Activated CD4-positive, alpha-beta T cell treated with anti-CD3 and anti-CD28 coated beads, Interleukin-2, Interleukin-4, amounts not matched to agents 100 ng/mL and 50 ng/mL, durations not matched to agents 16 hours and 8 hours (primary cell): ENCODE measurements at regions not wholly inside any gene's neighbourhood (a gene's known extent, or its start where the extent isn't known, plus 50 kb on each side); places are given as distances from the start of the nearest gene placed in this dataset.
"Not testable (repeated sequence)": the region's sequence is repeated elsewhere in the genome, so short reads cannot be mapped to it uniquely, and the experiment has no call there.

Experiments used
- DNase-seq: peaks from one replicate; pipeline ENCODE4 v3.0.0-alpha.2; 2020; ENCODE audit warnings: low spot score

DNA sequence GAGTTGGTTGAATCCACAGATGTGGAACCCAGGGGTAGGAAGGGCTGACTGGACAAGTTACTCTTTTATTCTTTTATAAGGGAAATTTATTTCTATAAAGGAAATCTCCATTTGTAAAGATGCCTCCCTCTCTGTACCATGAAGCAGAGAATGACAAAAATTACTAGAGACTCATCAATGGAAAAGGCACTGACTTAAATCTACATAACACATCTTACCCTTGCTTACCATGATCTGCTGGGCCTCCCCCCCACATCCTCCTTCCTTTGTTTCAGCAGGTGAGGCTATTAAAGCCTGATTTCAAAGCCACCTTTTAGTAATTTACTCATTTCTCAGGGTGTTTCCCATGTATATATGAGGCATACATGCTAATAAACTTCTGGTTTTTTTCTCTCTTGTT, 130.2 kb upstream of the HDDC2 start:
- DNase-seq, result no peak

DNA sequence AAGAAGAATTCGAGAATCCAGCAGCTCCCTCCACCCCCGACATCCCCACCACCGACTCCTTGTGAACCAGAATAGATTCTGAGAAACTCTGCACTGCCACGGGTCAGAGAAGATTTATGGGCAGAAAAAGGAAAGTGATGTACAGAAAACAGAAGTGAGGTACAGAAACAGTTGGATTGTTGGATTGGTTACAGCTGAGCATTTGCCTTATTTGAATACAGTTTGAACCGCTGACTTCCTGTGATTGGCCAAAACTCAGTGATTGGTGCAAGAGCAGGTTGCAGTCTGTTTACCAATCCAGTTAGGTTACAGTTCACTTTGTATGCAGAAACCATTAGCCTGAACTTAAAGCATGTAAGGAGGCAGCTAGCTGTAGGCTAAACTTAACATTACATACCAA, 131.2 kb upstream of the HDDC2 start:
- DNase-seq, result no peak

DNA sequence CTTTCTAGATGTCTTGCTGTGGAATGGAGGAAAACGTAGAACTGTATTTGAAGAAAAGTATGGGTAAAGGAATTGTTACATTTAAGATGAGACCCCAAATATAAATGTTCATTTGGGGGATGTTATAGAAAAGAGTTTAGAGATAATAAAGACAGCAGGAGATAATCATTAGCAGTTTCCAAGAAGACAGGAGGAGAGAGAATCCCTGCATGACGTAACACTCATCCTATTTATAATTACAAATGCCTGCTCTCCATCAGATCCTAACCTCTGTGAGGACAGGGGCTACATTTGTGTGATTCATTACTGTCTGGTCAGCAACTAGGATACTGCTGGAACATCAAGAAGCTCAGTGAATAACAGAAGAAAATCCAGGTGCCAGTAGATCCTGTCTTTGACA, 133.0 kb upstream of the HDDC2 start:
- no peak for DNase-seq

DNA sequence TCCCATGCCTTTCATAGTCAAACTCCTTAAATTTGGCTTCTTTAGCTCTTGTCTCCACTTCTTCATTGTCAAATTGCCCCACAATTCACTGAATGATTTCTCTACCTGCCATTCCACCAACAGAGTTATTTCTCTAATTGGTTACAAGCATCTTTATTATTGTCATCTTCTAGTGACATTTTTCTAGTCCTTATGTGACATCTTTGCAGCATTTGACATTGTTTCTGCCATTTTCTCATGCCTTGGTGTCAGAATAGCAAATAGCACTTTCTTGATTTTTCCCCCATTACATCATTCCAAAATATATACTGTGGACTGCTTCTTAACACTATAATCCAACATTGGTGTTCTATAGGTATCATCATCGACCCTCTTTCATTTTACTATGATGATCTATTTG, 137.7 kb upstream of the HDDC2 start:
- no peak for DNase-seq

DNA sequence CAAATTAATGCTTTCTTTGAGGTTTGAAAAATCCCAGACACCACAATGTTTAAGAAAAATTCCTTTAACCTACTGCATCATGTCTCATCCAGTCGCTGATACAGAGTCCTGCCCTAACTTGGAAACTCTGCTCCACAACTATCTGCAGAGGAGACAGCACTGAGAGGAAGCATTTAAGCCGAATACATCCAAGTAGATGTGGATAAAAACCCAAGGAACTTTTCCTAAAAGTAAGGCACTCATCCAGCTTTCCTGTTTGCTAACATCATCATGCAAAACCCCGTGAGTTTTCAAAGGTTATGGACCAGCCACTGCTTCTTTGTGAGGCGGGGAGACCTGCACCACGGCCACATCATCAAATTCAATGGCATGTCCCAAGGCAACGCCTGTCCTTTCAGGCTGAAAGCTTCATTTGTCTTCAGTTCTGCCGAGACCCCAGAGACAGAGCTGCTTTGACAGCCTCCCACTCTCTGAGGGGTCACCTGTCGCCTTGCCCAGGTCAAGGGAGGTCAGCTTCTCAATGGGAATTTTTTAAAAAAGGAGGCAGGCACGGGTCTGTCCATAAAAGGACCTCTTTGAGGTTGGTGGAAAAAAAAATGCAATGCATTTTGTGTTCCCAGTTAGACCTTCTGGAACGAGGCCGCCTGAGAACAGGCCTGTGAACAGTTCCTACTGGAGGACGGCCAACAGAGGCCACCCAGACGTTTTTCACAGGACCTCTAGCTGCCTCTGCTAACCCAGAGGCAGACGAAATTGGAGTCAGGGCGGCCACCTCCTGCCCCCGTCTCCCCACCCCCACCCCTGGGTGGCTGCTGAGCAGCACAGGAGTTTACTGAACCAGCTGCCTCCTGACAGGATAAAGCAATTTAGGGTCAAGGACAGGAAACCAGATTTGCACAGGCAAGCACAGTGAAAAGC, 142.5 kb upstream of the HDDC2 start:
- DNase-seq, result no peak

DNA sequence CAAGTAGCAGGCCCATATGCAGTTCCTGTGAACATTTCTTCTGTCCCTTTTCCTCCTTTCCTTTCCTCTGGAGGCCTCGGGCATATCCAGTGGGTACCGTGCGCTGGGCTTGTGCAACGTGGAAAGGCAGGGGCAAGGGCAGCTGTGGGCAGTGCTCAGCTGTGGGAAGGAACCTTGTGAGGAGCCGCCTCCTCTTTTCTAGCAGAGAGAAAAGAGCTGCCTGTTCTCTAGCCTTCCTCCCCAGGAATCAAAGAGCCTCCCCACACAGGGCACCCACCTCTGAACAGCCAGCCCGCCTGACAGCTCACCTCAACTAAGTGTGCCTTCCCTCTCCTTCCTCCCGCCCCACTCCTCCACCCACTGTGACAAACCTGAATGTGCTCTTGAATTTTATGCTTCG, 143.3 kb upstream of the HDDC2 start:
- DNase-seq, result no peak

DNA sequence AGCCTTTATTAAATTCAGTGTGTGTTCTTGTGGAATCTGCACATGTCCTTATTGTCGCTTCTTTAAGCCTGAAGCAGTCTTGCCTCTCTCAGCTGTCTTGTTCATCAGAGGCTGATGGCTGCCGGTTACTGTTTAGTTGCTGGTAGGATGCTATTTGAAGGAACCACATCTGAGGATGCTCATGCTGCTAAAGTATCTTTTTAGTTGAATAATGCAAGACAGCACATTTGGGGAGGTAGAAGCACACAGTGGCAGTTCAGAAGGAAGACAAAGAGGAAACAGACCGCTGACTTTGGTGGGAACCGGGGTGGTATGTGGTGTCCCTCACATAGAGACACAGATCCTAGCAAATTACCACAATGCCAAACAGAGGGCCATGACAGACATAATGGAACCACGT, 144.2 kb upstream of the HDDC2 start:
- no peak for DNase-seq

DNA sequence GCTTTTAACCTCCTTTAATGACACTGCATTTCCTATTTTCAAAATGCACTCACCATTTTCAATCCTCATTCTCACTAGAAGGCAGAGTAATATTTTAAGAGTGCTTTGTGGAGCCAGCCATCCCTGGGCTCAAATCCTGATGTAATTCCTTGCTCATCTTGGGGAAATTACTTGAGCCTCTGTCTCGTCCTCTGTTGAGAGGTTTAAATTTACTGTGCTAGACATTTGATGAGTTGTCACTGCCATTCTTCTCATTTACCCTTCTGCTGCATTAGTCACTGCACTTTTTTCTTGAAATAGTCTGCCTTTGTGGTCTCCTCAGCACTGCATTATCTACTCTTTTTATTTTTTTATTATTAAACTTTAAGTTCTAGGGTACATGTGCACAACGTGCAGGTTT, 150.0 kb upstream of the HDDC2 start:
- DNase-seq, result no peak

DNA sequence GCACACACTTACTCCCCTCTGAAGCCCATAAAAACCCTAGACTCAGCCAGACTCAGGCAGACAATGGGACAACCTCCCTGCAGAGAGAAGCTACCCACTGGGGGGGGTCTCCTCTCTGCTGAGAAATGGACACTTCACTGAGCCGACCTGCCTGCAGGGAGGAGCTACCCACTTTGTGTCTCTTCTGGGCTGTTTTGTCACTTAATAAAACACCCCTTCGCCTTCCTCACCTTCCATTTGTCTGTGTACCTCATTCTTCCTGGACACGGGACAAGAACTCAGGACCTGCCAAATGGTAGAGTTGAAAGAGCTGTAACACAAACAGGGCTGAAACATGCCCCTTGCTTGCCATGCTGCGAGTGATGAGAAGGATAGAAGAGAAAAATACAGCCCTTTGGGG, 151.7 kb upstream of the HDDC2 start:
- no peak for DNase-seq

DNA sequence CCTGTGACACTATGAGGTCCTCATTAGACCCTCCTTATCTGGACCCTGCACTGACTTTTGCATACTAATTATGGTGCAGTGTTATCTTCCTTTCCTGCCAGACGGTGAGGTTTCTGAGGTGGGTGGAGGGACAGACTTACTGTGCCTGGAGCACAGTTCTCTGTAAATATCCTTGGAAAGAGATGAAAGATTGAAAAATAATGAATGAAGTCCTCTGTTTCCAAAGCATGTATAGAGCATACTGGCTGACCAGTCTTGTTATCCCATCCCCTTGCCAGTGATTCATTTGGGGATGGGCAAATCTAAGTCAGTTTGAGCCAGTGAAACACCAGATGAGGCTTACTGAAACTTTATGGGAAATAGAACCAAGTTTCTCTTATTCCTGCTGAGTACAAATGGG, 152.6 kb upstream of the HDDC2 start:
- DNase-seq, result no peak

DNA sequence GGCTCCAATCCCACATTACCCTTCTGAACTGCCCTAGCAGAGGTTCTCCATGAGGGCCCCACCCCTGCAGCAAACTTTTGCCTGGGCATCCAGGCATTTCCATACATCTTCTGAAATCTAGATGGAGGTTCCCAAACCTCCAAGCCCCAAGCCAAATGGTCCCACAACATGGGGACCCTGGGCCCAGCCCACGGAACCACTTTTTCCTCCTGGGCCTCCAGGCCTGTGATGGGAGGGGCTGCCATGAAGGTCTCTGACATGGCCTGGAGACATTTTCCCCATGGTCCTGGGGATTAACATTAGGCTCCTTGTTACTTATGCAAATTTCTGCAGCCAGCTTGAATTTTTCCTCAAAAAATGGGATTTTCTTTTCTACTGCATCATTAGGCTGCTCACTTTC, 156.7 kb upstream of the HDDC2 start:
- not testable (repeated sequence) for DNase-seq

DNA sequence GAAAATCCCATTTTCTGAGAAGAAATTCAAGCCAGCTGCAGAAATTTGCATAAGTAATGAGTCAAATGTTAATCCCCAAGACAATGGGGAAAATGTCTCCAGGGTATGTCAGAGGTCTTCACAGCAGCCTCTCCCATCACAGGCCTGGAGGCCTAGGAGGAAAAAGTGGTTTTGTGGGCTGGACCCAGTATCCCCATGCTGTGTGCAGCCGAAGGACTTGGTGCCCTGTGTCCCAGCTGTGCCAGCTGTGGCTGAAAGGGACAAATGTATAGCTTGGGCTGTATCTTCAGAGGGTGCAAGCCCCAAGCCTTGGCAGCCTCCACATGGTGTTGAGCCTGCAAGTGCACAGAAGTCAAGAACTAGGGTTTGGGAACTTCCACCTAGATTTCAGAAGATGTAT, 163.6 kb upstream of the HDDC2 start:
- DNase-seq, result not testable (repeated sequence)

DNA sequence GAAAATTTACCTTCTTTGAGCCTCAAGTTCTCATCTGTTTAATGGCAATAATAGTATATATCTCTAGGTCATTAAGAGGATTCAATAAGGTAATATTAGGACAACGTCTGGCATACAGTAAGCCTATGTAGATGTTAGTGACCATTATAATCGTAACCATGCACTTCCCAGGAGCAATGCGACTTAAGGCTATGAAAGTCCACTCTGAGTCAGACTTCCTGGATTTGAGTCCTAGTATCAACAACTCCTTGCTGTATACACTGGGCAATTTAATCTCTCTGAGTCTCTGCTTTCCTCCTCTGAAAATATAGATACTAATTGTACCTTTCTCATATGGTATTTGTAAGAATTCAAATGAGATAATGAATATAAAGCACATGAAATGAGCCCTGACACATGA, 168.1 kb upstream of the HDDC2 start:
- no peak for DNase-seq

DNA sequence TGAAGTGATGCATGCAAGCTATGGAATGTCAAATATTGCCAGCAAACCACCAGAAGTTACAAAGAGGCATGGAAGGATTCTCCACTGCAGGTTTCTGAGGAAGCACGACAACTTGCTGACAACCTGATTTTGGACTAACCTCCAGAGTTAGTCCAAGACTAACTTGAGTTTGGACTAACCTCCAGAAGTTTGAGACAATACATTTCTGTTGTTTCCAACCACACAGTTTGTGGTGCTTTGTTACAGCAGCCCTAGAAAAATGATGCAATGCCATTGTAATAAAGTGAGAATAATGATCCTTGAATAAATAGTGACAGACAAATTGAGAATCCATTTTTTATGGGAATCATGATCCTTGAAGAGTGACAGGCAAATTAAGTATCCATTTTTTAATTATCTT, 169.9 kb upstream of the HDDC2 start:
- DNase-seq, result no peak

DNA sequence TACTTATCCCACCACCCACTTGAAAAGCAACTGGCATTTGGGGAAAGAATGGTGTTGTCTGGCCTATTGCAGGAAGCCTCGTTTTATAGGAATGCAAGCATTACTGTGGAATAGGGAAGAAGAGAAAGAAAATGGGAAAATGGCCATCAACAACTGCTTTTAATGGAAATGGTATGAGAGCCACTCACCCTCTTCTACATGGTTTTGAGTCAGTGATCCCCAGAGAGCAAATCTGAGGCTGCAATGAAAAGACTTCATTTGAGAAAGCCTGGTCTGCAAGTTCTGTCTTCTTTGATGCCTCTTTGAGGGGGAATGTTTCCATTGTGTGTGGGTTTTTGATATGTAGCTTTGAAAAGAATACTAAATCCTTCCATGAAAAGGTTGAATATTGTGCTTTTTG, 172.3 kb upstream of the HDDC2 start:
- no peak for DNase-seq

DNA sequence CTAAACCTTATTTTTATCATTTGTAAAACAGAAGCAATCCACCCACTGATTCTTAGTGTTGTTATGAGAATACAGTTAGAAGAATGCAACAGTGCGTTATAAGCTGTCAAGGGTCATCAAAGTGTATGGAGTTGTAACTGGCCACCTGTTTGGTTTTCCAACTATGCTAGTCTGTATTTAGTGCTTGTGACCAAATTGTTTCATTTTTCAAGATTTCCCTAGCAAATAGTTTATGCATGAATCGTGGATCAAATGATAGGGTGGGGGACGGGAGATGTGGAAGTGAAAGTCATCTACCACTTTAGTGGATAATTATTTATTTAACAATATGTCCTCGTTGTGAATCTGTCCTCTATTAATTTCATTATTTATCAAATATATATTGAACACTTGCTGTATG, 175.4 kb upstream of the HDDC2 start:
- no peak for DNase-seq

DNA sequence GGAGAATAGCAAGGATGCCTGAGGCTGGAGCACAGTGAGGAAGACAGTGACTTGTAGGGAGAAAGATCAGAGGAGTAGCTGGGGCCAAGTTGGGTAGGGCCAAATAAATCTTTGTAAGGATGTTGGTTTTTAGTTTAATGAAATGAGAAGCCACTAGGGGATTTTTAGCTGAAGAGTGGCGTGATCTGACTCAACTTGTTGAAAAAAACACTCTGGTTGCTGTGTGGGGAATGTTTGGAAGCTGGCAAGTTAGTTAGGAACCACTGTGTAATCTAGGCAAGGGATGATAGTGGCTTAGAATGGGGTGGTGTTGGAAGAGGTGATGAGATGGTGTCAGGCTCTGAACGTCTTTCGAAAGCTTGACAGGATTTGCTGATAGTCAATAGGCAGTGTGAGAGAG, 176.1 kb upstream of the HDDC2 start:
- no peak for DNase-seq

DNA sequence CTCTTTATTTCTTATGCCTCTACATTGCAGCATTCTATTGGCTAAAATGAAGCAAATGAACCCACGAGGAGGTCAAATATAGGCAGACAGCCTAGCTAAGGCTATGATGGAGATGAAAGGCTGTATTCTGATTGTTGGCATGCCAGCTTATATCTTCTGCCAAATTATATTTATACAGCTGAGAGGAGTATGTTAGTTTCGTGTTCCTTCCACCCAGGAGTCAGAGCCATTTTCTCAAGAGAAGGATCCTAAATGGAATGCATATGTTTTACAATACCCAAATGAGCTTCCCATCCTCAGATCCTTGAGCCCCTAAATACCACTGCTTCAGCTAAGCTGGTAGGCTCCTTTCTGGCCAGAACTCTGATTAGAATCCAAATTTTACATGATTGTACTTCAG, 178.4 kb upstream of the HDDC2 start:
- DNase-seq, result no peak

DNA sequence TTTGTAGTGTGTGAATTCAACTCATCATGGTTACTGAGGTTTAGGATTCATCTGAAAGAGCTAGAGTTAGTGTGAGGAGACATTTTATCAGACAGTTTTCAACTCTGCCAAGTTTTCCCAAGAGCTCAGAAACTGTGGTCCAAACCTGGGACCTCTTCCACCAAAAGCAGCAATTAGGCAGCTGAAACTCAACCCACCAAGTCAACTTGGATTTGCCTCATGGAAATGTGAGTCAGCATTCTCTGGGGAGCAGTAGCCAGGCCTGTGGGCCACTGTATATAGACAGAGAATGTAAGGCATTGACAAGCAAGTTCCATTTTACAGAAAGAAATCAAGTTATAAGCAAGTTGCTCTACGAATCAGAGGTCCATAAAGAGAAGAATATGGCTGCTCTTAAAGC, 178.8 kb upstream of the HDDC2 start:
- no peak for DNase-seq

DNA sequence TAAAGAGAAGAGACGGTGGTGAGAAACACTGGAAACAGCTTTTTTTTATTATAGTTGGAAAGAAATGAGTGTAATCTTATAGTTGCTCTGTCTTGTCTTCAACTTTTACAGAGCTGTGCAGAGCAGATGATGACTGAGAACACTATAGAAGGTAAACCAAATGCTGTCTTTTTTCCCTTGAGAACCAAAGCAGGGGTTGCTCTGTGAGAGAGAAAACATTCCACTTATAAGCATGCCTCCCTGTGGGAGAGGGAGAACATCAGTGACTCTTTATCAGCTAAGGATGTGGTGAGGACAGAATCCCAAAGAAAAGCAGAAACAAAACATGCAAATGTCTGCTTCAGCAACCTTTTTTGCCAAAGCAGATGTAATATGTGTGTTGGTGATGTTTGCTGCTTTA, 179.3 kb upstream of the HDDC2 start:
- DNase-seq, result no peak

DNA sequence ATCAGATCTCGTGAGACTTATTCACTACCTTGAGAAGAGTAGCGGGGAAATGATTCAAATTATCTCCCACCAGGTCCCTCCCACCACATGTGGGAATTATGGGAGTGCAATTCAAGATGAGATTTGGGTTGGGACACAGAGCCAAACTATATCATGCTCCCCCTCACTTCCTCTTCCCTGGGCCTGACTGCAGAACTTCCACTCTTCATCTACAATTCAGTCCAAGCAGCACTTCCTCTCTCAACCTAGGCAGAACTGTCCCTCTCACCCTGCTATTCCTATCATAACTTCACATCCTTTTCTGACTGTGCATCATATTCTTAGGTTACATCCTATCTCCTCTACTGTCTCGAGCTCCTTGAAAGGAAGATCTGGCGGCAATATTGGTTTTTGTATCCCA, 184.0 kb upstream of the HDDC2 start:
- no peak for DNase-seq

DNA sequence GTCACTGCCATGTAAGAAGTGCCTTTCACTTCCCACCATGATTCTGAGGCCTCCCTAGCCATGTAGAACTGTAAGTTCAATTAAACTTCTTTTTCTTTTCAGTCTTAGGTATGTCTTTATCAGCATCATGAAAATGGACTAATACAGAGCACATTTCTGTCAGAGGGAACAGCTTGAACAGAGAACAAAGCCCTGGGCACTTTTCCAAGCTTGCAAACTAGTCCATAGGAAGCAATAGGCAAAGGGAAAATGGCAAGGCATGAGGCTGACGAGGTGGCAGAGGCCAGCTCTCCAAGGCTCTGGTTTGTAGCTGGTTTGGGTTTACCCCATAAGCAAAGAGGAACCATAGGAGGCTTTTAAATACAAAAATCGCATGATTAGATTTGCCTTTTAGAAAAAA, 185.1 kb upstream of the HDDC2 start:
- DNase-seq, result no peak

DNA sequence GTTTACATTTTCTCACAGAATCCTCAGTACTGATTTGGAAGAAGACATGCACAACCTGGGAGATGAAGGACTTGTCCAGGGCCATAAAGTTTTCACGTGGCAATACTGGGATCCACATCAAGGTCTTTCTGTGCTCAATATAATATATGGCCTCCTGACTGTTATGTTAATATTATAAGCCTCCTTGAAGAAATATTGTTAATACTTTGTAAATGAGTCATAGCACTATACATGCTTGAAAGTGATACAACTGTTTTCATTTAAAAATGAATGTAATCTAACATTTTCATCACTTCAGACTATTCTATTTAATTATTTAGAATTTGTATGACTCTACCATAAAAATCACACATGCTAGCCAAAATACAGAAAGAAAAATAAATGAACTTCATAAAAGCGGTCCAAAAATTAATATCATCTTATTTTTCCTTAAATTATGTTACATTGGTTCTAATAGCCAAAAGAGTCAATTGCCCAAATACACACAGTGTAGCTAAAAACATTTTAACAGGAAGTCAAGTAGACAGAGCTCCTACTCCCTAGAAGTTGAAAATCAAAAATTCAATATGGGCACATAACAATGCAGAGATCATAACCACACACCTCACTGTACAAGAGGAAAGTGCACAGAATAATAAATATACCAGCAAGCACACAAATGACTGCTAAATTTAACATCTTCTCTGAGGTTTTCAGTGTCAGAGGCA, 188.0 kb upstream of the HDDC2 start:
- DNase-seq, result no peak
